RWPE1 (cell line): ENCODE measurements at regions not wholly inside any gene's neighbourhood (a gene's known extent, or its start where the extent isn't known, plus 50 kb on each side); places are given as distances from the start of the nearest gene placed in this dataset.

Experiments
- CTCF ChIA-PET: fragments of 350-600 bp; sonication (Branson Sonifier 250); formaldehyde crosslinking; extraction: SDS; loops from one replicate; lab custom pipeline; 2021; lab: Yijun Ruan, JAX
- POLR2A ChIA-PET: fragments of 400-600 bp; formaldehyde crosslinking; extraction: SDS; loops from one replicate; lab custom pipeline; 2020; ENCODE audit warnings: antibody characterized with exemption; ENCODE audit not compliant: low non-redundant PET; lab: Yijun Ruan, JAX
- DNase-seq: peaks from one replicate; pipeline ENCODE4 v3.0.0; 2012; ENCODE audit warnings: low spot score
- H3K27ac ChIP-seq: fragments of 450-650 bp; 2 replicates; pipeline ENCODE4 v1.5.1; 2017
- CTCF ChIP-seq: fragments of 450-650 bp; conservative IDR thresholded peaks from 2 replicates; pipeline ENCODE4 v1.5.1; 2017; ENCODE audit warnings: low read depth, mild to moderate bottlenecking

- CTCF ChIA-PET = no interaction called here
- POLR2A ChIA-PET = no interaction called here
- no peak for TF ChIP-seq CTCF
- H3K27ac ChIP-seq = no peak overlapping the region
- no peak for DNase-seq
Measured at GRCh38 chr15:96217983-96218382, 112.5 kb upstream of the NR2F2 start.

GRCh38 chr15:96218623-96219455 lies 111.7 kb upstream of the NR2F2 start:
- no peak for DNase-seq
- TF ChIP-seq CTCF = no peak
- ChIA-PET CTCF (no interaction called here), POLR2A (no interaction called here)
- no peak overlapping the region for H3K27ac ChIP-seq

GRCh38 chr15:96219681-96220080 lies 110.8 kb upstream of the NR2F2 start:
- ChIA-PET POLR2A (no interaction called here), CTCF (no interaction called here)
- no peak for DNase-seq
- no peak for TF ChIP-seq CTCF
- no peak overlapping the region for H3K27ac ChIP-seq

GRCh38 chr15:96220657-96221056 lies 109.8 kb upstream of the NR2F2 start:
- TF ChIP-seq CTCF = no peak
- ChIA-PET CTCF (interaction anchor here (0.7 kb wide), 1 partner anchor 273 kb away, joined by 3 read pairs; no protein-coding TSS in a partner anchor), POLR2A (no interaction called here)
- H3K27ac ChIP-seq = no peak overlapping the region
- DNase-seq = no peak

GRCh38 chr15:96222981-96223380 lies 107.5 kb upstream of the NR2F2 start:
- POLR2A ChIA-PET = no interaction called here
- no peak for TF ChIP-seq CTCF
- CTCF ChIA-PET = no interaction called here
- no peak overlapping the region for H3K27ac ChIP-seq
- no peak for DNase-seq

GRCh38 chr15:96223939-96224338 lies 106.6 kb upstream of the NR2F2 start:
- TF ChIP-seq CTCF = no peak
- no peak for DNase-seq
- CTCF ChIA-PET = no interaction called here
- POLR2A ChIA-PET = no interaction called here
- no peak overlapping the region for H3K27ac ChIP-seq
